Activated CD8-positive, alpha-beta T cell treated with anti-CD3 and anti-CD28 coated beads for 36 hours (primary cell): ENCODE measurements at regions not wholly inside any gene's neighbourhood (a gene's known extent, or its start where the extent isn't known, plus 50 kb on each side); places are given as distances from the start of the nearest gene placed in this dataset.

ENCODE experiments used
- ATAC-seq: fragments of 200-7000 bp; cut with Tn5 transposase; one replicate; pipeline ENCODE4 v1.10.0; 2021; ENCODE audit warnings: mild to moderate bottlenecking, moderate library complexity
- CTCF ChIA-PET: fragments of 350-600 bp; sonication (Branson Sonifier 250); formaldehyde crosslinking; loops from one replicate; lab custom pipeline; 2021; ENCODE audit warnings: antibody characterized with exemption; lab: Charles Lee
- POLR2A ChIA-PET: fragments of 350-600 bp; sonication (Branson Sonifier 250); formaldehyde crosslinking; loops from one replicate; lab custom pipeline; 2021; ENCODE audit warnings: antibody characterized with exemption; lab: Charles Lee
- DNase-seq: peaks from one replicate; pipeline ENCODE4 v3.0.0-alpha.2; 2020
- H3K27ac Mint-ChIP-seq: one replicate; pipeline ENCODE4 v1.8.0; 2021; ENCODE audit warnings: mild to moderate bottlenecking, mixed read lengths
- H3K27me3 Mint-ChIP-seq: one replicate; pipeline ENCODE4 v1.8.0; 2021; ENCODE audit warnings: mixed read lengths
- H3K36me3 Mint-ChIP-seq: one replicate; pipeline ENCODE4 v1.8.0; 2021; ENCODE audit warnings: low read depth, mixed read lengths
- H3K4me1 Mint-ChIP-seq: one replicate; pipeline ENCODE4 v1.8.0; 2021; ENCODE audit warnings: low read depth, mixed read lengths
- H3K4me3 Mint-ChIP-seq: one replicate; pipeline ENCODE4 v1.8.0; 2021; ENCODE audit warnings: mild to moderate bottlenecking, moderate library complexity, mixed read lengths
- H3K9me3 Mint-ChIP-seq: one replicate; pipeline ENCODE4 v1.8.0; 2021; ENCODE audit warnings: mixed read lengths
- CTCF ChIP-seq: fragments of 200-600 bp; IDR thresholded peaks from one replicate; pipeline ENCODE4 v1.8.0; 2022; ENCODE audit warnings: antibody characterized with exemption, mild to moderate bottlenecking
- intact Hi-C: fragments of 100-400 bp; cut with micrococcal nuclease; formaldehyde crosslinking; loops from one replicate; pipeline ENCODE4 v1.10.0; 2022

GRCh38 chr9:96082516-96083232 is 207.2 kb downstream of the ERCC6L2 start:
- no peak for TF ChIP-seq CTCF
- Mint-ChIP-seq H3K27me3 (peaks cover 5% of the 10 kb centered on the region), H3K4me1 (no peaks in the 10 kb centered on the region), H3K36me3 (no peaks in the 10 kb centered on the region), H3K4me3 (no peak overlapping the region), H3K9me3 (no peaks in the 10 kb centered on the region), H3K27ac (no peak overlapping the region)
- intact Hi-C loops, result no loop called here
- ChIA-PET CTCF (interaction anchor here (2.0 kb wide), 1 partner anchor 8 kb away, joined by 4 read pairs; no protein-coding TSS in a partner anchor), POLR2A (interaction anchor here (0.7 kb wide), 1 partner anchor 78 kb away, joined by 3 read pairs; no protein-coding TSS in a partner anchor)
- no peak for DNase-seq
- ATAC-seq, result no peak

GRCh38 chr9:96080364-96080763 is 204.9 kb downstream of the ERCC6L2 start:
- Mint-ChIP-seq H3K4me3 (no peak overlapping the region), H3K27me3 (peaks cover 1% of the 10 kb centered on the region), H3K27ac (no peak overlapping the region), H3K9me3 (no peaks in the 10 kb centered on the region), H3K4me1 (no peaks in the 10 kb centered on the region), H3K36me3 (no peaks in the 10 kb centered on the region)
- intact Hi-C loops, result no loop called here
- ChIA-PET POLR2A (no interaction called here), CTCF (no interaction called here)
- TF ChIP-seq CTCF, result no peak
- no peak for ATAC-seq
- DNase-seq, result no peak

- Mint-ChIP-seq H3K4me1 (no peaks in the 10 kb centered on the region), H3K27me3 (peaks cover 1% of the 10 kb centered on the region), H3K4me3 (no peak overlapping the region), H3K9me3 (no peaks in the 10 kb centered on the region), H3K27ac (no peak overlapping the region), H3K36me3 (no peaks in the 10 kb centered on the region)
- ATAC-seq (no peak), DNase-seq (no peak)
- POLR2A ChIA-PET, result no interaction called here
- TF ChIP-seq CTCF, result no peak
- intact Hi-C loops, result no loop called here
- CTCF ChIA-PET, result no interaction called here
Measured at GRCh38 chr9:96079779-96080178, 204.3 kb downstream of the ERCC6L2 start.

- intact Hi-C loops, result no loop called here
- Mint-ChIP-seq H3K4me3 (no peak overlapping the region), H3K27me3 (peaks cover under 1% of the 10 kb centered on the region), H3K9me3 (no peaks in the 10 kb centered on the region), H3K4me1 (no peaks in the 10 kb centered on the region), H3K36me3 (no peaks in the 10 kb centered on the region), H3K27ac (no peak overlapping the region)
- no peak for ATAC-seq
- ChIA-PET CTCF (no interaction called here), POLR2A (no interaction called here)
- DNase-seq, result no peak
- no peak for TF ChIP-seq CTCF
Measured at GRCh38 chr9:96078897-96079490, 203.5 kb downstream of the ERCC6L2 start.

GRCh38 chr9:96075757-96076156 is 200.3 kb downstream of the ERCC6L2 start:
- TF ChIP-seq CTCF, result no peak
- no peak for ATAC-seq
- Mint-ChIP-seq H3K27me3 (no peaks in the 10 kb centered on the region), H3K4me1 (no peaks in the 10 kb centered on the region), H3K36me3 (no peaks in the 10 kb centered on the region), H3K4me3 (no peak overlapping the region), H3K9me3 (no peaks in the 10 kb centered on the region), H3K27ac (no peak overlapping the region)
- POLR2A ChIA-PET, result no interaction called here
- CTCF ChIA-PET, result interaction anchor here (1.2 kb wide), 1 partner anchor 8 kb away, joined by 4 read pairs; no protein-coding TSS in a partner anchor
- DNase-seq, result no peak
- intact Hi-C loops, result no loop called here
